Medulla oblongata (tissue), 1 donor: ENCODE measurements at regions not wholly inside any gene's neighbourhood (a gene's known extent, or its start where the extent isn't known, plus 50 kb on each side); places are given as distances from the start of the nearest gene placed in this dataset.
"Not testable (repeated sequence)": the region's sequence is repeated elsewhere in the genome, so short reads cannot be mapped to it uniquely, and the experiment has no call there.

Experiments
- DNase-seq: peaks from one replicate; pipeline ENCODE4 v3.0.0-alpha.2; 2015; ENCODE audit errors: extremely low spot score

- DNase-seq: no peak
Measured at GRCh38 chr9:75457474-75458011, 369.2 kb downstream of the OSTF1 start.

- DNase-seq: not testable (repeated sequence)
Measured at GRCh38 chr9:75459311-75459710, 371.0 kb downstream of the OSTF1 start.

GRCh38 chr9:75461183-75461582 lies 372.9 kb downstream of the OSTF1 start:
- DNase-seq: no peak

- no peak for DNase-seq
Measured at GRCh38 chr9:75462866-75463265, 374.6 kb downstream of the OSTF1 start.

GRCh38 chr9:75463871-75464270 lies 375.6 kb downstream of the OSTF1 start:
- DNase-seq: no peak

- no peak for DNase-seq
Measured at GRCh38 chr9:75464726-75465125, 376.4 kb downstream of the OSTF1 start.

GRCh38 chr9:75467142-75467541 lies 378.8 kb downstream of the OSTF1 start:
- DNase-seq: no peak

GRCh38 chr9:75471549-75472114 lies 383.3 kb downstream of the OSTF1 start:
- peak; percentile 14 for DNase-seq

- DNase-seq: no peak
Measured at GRCh38 chr9:75482566-75482965, 394.3 kb downstream of the OSTF1 start.

GRCh38 chr9:75483636-75484035 lies 395.3 kb downstream of the OSTF1 start:
- no peak for DNase-seq

- no peak for DNase-seq
Measured at GRCh38 chr9:75487856-75488718, 399.8 kb downstream of the OSTF1 start.

GRCh38 chr9:75488719-75489110 lies 400.4 kb downstream of the OSTF1 start:
- DNase-seq: peak; percentile 50

GRCh38 chr9:75490326-75490725 lies 400.1 kb upstream of the PCSK5 start:
- DNase-seq: peak; percentile 4

- no peak for DNase-seq
Measured at GRCh38 chr9:75491533-75491932, 398.9 kb upstream of the PCSK5 start.

GRCh38 chr9:75499812-75500211 lies 390.7 kb upstream of the PCSK5 start:
- DNase-seq: peak; percentile 54

GRCh38 chr9:75500479-75500878 lies 390.0 kb upstream of the PCSK5 start:
- DNase-seq: peak; percentile 26

- DNase-seq: not testable (repeated sequence)
Measured at GRCh38 chr9:75500940-75501339, 389.5 kb upstream of the PCSK5 start.

GRCh38 chr9:75504721-75505120 lies 385.8 kb upstream of the PCSK5 start:
- peak; percentile 50 for DNase-seq

GRCh38 chr9:75505654-75506053 lies 384.8 kb upstream of the PCSK5 start:
- DNase-seq: peak; percentile 43

GRCh38 chr9:75529463-75529862 lies 361.0 kb upstream of the PCSK5 start:
- no peak for DNase-seq

- no peak for DNase-seq
Measured at GRCh38 chr9:75531588-75531987, 358.9 kb upstream of the PCSK5 start.

GRCh38 chr9:75532233-75533050 lies 358.0 kb upstream of the PCSK5 start:
- no peak for DNase-seq
